ENCODE measurements at regions not wholly inside any gene's neighbourhood (a gene's known extent, or its start where the extent isn't known, plus 50 kb on each side); places are given as distances from the start of the nearest gene placed in this dataset.

DNA sequence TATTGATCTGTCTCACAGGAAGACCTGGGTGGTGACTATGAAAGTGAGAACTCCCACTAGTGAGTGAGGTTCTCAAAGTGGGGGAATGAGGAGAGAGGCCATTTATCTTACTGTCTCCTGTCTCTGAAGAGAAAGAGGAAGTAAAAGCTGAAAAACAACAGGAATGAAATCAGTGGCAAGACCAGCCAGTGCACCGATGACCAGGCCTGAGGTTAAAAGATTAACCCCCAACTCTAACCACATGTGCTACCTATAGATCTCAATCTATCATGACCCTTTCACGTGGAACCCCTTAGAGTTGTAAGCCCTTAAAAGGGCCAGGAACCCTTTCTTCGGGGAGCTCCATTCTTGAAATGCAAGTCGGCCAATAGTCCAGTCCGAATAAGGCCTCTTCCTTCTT, 239.3 kb upstream of the CNTN6 start (continued):
- TF ChIP-seq, protein P1, sequence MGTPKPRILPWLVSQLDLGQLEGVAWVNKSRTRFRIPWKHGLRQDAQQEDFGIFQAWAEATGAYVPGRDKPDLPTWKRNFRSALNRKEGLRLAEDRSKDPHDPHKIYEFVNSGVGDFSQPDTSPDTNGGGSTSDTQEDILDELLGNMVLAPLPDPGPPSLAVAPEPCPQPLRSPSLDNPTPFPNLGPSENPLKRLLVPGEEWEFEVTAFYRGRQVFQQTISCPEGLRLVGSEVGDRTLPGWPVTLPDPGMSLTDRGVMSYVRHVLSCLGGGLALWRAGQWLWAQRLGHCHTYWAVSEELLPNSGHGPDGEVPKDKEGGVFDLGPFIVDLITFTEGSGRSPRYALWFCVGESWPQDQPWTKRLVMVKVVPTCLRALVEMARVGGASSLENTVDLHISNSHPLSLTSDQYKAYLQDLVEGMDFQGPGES (IDR thresholded peaks at IDR 0.05; ENCODE audit: low read depth, low read length) = no peak
- TF ChIP-seq SIN3A (IDR thresholded peaks at IDR 0.05; ENCODE audit: borderline replicate concordance, low read depth, low read length) = no peak
- TF ChIP-seq, protein P2, sequence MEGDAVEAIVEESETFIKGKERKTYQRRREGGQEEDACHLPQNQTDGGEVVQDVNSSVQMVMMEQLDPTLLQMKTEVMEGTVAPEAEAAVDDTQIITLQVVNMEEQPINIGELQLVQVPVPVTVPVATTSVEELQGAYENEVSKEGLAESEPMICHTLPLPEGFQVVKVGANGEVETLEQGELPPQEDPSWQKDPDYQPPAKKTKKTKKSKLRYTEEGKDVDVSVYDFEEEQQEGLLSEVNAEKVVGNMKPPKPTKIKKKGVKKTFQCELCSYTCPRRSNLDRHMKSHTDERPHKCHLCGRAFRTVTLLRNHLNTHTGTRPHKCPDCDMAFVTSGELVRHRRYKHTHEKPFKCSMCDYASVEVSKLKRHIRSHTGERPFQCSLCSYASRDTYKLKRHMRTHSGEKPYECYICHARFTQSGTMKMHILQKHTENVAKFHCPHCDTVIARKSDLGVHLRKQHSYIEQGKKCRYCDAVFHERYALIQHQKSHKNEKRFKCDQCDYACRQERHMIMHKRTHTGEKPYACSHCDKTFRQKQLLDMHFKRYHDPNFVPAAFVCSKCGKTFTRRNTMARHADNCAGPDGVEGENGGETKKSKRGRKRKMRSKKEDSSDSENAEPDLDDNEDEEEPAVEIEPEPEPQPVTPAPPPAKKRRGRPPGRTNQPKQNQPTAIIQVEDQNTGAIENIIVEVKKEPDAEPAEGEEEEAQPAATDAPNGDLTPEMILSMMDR (IDR thresholded peaks at IDR 0.05) = no peak

DNA sequence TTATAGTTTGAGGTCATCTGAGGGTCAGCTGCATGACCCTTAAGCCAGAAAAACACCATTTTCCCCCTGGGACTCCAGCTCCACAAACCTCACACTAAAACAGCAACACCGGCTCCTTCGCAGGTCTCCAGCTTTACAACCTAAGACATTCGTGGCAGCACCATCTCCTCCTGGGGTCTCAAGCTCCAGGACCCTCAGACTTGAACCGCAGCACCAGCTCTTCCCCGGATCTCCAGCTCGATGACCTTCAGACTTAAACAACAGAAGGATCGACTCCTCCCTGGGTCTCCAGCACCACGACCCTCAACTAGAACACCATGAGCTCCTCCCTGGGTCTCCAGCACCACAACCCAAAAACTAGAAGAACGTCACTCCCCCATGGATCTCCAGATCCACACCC, 233.7 kb upstream of the CNTN6 start:
- Histone ChIP-seq H3K79me2 (ENCODE audit: insufficient read depth) (no peaks in the 10 kb centered on the region), H4K20me1 (ENCODE audit: insufficient read depth) (no peaks in the 10 kb centered on the region), H3F3A (replicated peaks; ENCODE audit: insufficient read depth) (no peaks in the 10 kb centered on the region), H3K9me3 (no peaks in the 10 kb centered on the region), H3K9me2 (no peaks in the 10 kb centered on the region), H3K4me1 (ENCODE audit: control insufficient read depth in 1 of 2, insufficient read depth in 2 of 2, low read depth in 1 of 2, low read length in 1 of 2) (no peaks in the 10 kb centered on the region), H3K9ac (no peak overlapping the region), H3K27me3 (ENCODE audit: insufficient read depth) (no peaks in the 10 kb centered on the region), H2AFZ (ENCODE audit: low read depth) (no peak overlapping the region), H3K4me3 (ENCODE audit: low read depth in 2 of 2, low read length in 1 of 2) (no peak overlapping the region), H3K36me3 (replicated peaks in 1 of 2; ENCODE audit: control insufficient read depth in 1 of 2, insufficient read depth in 2 of 2, low read length in 1 of 2) (no peaks in the 10 kb centered on the region), H3K4me2 (no peak overlapping the region), H3K27ac (ENCODE audit: low read depth in 2 of 2, low read length in 1 of 2) (no peak overlapping the region)
- WGBS (ENCODE audit: low lambda C conversion rate) = 13% methylated on average over 9 of the region's 9 CpGs
- no peak for DNase-seq
- ChIA-PET CTCF (no interaction called here), POLR2A (no interaction called here)
- TF ChIP-seq ELF1 (IDR thresholded peaks at IDR 0.05) (no peak), RXRA (IDR thresholded peaks at IDR 0.05; ENCODE audit: borderline replicate concordance, low read depth) (no peak), NFIC (IDR thresholded peaks at IDR 0.05; ENCODE audit: borderline replicate concordance) (no peak), MEF2A (IDR thresholded peaks at IDR 0.05; ENCODE audit: borderline replicate concordance, low read depth) (no peak), TAF1 (IDR thresholded peaks at IDR 0.05; ENCODE audit: borderline replicate concordance, low read depth, low read length) (no peak), RFX5 (IDR thresholded peaks at IDR 0.05; ENCODE audit: low read length) (no peak), MXI1 (IDR thresholded peaks at IDR 0.05; ENCODE audit: low read depth, low read length) (no peak), FOXJ3 (CRISPR knock-in tag; IDR thresholded peaks at IDR 0.05) (no peak), FOXM1 (IDR thresholded peaks at IDR 0.05; ENCODE audit: low read depth) (no peak), RCOR1 (IDR thresholded peaks at IDR 0.05; ENCODE audit: low read length) (no peak), SIN3A (IDR thresholded peaks at IDR 0.05; ENCODE audit: borderline replicate concordance, low read depth, low read length) (no peak)
- TF ChIP-seq, protein P3, sequence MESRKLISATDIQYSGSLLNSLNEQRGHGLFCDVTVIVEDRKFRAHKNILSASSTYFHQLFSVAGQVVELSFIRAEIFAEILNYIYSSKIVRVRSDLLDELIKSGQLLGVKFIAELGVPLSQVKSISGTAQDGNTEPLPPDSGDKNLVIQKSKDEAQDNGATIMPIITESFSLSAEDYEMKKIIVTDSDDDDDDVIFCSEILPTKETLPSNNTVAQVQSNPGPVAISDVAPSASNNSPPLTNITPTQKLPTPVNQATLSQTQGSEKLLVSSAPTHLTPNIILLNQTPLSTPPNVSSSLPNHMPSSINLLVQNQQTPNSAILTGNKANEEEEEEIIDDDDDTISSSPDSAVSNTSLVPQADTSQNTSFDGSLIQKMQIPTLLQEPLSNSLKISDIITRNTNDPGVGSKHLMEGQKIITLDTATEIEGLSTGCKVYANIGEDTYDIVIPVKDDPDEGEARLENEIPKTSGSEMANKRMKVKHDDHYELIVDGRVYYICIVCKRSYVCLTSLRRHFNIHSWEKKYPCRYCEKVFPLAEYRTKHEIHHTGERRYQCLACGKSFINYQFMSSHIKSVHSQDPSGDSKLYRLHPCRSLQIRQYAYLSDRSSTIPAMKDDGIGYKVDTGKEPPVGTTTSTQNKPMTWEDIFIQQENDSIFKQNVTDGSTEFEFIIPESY (IDR thresholded peaks at IDR 0.05; ENCODE audit: borderline replicate concordance, low read depth) = no peak
- TF ChIP-seq, protein P2 (IDR thresholded peaks at IDR 0.05) = no peak
- TF ChIP-seq, protein P4, sequence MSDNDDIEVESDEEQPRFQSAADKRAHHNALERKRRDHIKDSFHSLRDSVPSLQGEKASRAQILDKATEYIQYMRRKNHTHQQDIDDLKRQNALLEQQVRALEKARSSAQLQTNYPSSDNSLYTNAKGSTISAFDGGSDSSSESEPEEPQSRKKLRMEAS (IDR thresholded peaks at IDR 0.05; ENCODE audit: low read depth) = no peak
- TF ChIP-seq, protein P5, sequence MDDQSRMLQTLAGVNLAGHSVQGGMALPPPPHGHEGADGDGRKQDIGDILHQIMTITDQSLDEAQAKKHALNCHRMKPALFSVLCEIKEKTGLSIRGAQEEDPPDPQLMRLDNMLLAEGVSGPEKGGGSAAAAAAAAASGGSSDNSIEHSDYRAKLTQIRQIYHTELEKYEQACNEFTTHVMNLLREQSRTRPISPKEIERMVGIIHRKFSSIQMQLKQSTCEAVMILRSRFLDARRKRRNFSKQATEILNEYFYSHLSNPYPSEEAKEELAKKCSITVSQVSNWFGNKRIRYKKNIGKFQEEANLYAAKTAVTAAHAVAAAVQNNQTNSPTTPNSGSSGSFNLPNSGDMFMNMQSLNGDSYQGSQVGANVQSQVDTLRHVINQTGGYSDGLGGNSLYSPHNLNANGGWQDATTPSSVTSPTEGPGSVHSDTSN (IDR thresholded peaks at IDR 0.05) = no peak
